GM21529 (cell line): ENCODE measurements at regions not wholly inside any gene's neighbourhood (a gene's known extent, or its start where the extent isn't known, plus 50 kb on each side); places are given as distances from the start of the nearest gene placed in this dataset.

Experiments
- ATAC-seq: cut with Tn5 transposase; IDR thresholded peaks from one replicate; pipeline ENCODE4 v1.9.1; 2021; ENCODE audit not compliant: unreplicated experiment

GRCh38 chr9:2991292-2991691 is 147.4 kb upstream of the PUM3 start:
- no peak for ATAC-seq

GRCh38 chr9:2987679-2988078 is 143.8 kb upstream of the PUM3 start:
- no peak for ATAC-seq

GRCh38 chr9:2985343-2985742 is 141.4 kb upstream of the PUM3 start:
- no peak for ATAC-seq

- ATAC-seq: no peak
Observed at GRCh38 chr9:2984491-2984890, 140.6 kb upstream of the PUM3 start.

GRCh38 chr9:2979957-2980610 is 136.2 kb upstream of the PUM3 start:
- ATAC-seq: no peak

- ATAC-seq: no peak
Observed at GRCh38 chr9:2972475-2972874, 128.6 kb upstream of the PUM3 start.

- ATAC-seq: no peak
Observed at GRCh38 chr9:2970864-2971263, 127.0 kb upstream of the PUM3 start.

GRCh38 chr9:2967766-2968165 is 123.9 kb upstream of the PUM3 start:
- no peak for ATAC-seq

- ATAC-seq: no peak
Observed at GRCh38 chr9:2966565-2967300, 122.8 kb upstream of the PUM3 start.

GRCh38 chr9:2964470-2964869 is 120.6 kb upstream of the PUM3 start:
- no peak for ATAC-seq

- no peak for ATAC-seq
Observed at GRCh38 chr9:2963307-2963706, 119.4 kb upstream of the PUM3 start.

- no peak for ATAC-seq
Observed at GRCh38 chr9:2962471-2963172, 118.7 kb upstream of the PUM3 start.

- ATAC-seq: no peak
Observed at GRCh38 chr9:2958219-2958618, 114.3 kb upstream of the PUM3 start.

- ATAC-seq: no peak
Observed at GRCh38 chr9:2957656-2958200, 113.8 kb upstream of the PUM3 start.

GRCh38 chr9:2955575-2955974 is 111.7 kb upstream of the PUM3 start:
- no peak for ATAC-seq

GRCh38 chr9:2939368-2939767 is 95.5 kb upstream of the PUM3 start:
- ATAC-seq: no peak

GRCh38 chr9:2936221-2936620 is 92.3 kb upstream of the PUM3 start:
- ATAC-seq: no peak

- ATAC-seq: no peak
Observed at GRCh38 chr9:2934883-2935282, 91.0 kb upstream of the PUM3 start.

- no peak for ATAC-seq
Observed at GRCh38 chr9:2934241-2934650, 90.4 kb upstream of the PUM3 start.

GRCh38 chr9:2933165-2934095 is 89.5 kb upstream of the PUM3 start:
- ATAC-seq: no peak

- no peak for ATAC-seq
Observed at GRCh38 chr9:2928411-2928810, 84.5 kb upstream of the PUM3 start.
